Stimulated activated CD8-positive, alpha-beta memory T cell treated with anti-CD3 and anti-CD28 coated beads, Interleukin-15, amount 100 ng/mL, for 4 hours (primary cell): ENCODE measurements at regions not wholly inside any gene's neighbourhood (a gene's known extent, or its start where the extent isn't known, plus 50 kb on each side); places are given as distances from the start of the nearest gene placed in this dataset.
"Not testable (repeated sequence)": the region's sequence is repeated elsewhere in the genome, so short reads cannot be mapped to it uniquely, and the experiment has no call there.

Source experiments
- DNase-seq, 2 donors: peaks; one replicate each; pipeline ENCODE4 v3.0.0-alpha.2; 2020; ENCODE audit warnings: low read depth in 2 of 2

- DNase-seq, result no peak
Measured at GRCh38 chr15:31178705-31179104, 77.2 kb upstream of the TRPM1 start.

GRCh38 chr15:31179693-31180092, 78.2 kb upstream of the TRPM1 start:
- DNase-seq, result no peak

GRCh38 chr15:31193291-31193690, 91.8 kb upstream of the TRPM1 start:
- no peak for DNase-seq

GRCh38 chr15:31195871-31196270, 94.3 kb upstream of the TRPM1 start:
- DNase-seq, result no peak

GRCh38 chr15:31197497-31198414, 96.2 kb upstream of the TRPM1 start:
- DNase-seq, result no peak

- peak in 1 of 2 donors; percentile 43 for DNase-seq
Measured at GRCh38 chr15:31200735-31201151, 99.2 kb upstream of the TRPM1 start.

- DNase-seq, result no peak
Measured at GRCh38 chr15:31202953-31203352, 101.4 kb upstream of the TRPM1 start.

- no peak for DNase-seq
Measured at GRCh38 chr15:31203999-31204398, 102.5 kb upstream of the TRPM1 start.

- DNase-seq, result no peak
Measured at GRCh38 chr15:31206386-31207181, 105.1 kb upstream of the TRPM1 start.

- no peak for DNase-seq
Measured at GRCh38 chr15:31207246-31207645, 105.7 kb upstream of the TRPM1 start.

GRCh38 chr15:31207861-31208260, 106.3 kb upstream of the TRPM1 start:
- not testable (repeated sequence) for DNase-seq

GRCh38 chr15:31208817-31209216, 107.3 kb upstream of the TRPM1 start:
- DNase-seq, result no peak

GRCh38 chr15:31211353-31211752, 109.8 kb upstream of the TRPM1 start:
- no peak for DNase-seq

GRCh38 chr15:31212326-31213080, 111.0 kb upstream of the TRPM1 start:
- no peak for DNase-seq

- DNase-seq, result no peak
Measured at GRCh38 chr15:31214158-31214863, 112.3 kb upstream of the KLF13 start.

GRCh38 chr15:31214864-31215489, 111.7 kb upstream of the KLF13 start:
- DNase-seq, result no peak

- DNase-seq, result peak; percentile 60 to 61
Measured at GRCh38 chr15:31215490-31216214, 111.0 kb upstream of the KLF13 start.

GRCh38 chr15:31216215-31216911, 110.3 kb upstream of the KLF13 start:
- DNase-seq, result peak; percentile 20 to 26

- DNase-seq, result no peak
Measured at GRCh38 chr15:31217067-31217466, 109.6 kb upstream of the KLF13 start.
